GM12891 (cell line): ENCODE measurements at regions not wholly inside any gene's neighbourhood (a gene's known extent, or its start where the extent isn't known, plus 50 kb on each side); places are given as distances from the start of the nearest gene placed in this dataset.

Experiments used
- POLR2A ChIP-seq: IDR thresholded peaks from 2 replicates; pipeline ENCODE4 v1.6.1; 2011; ENCODE audit warnings: low read depth, low read length, control low read depth
- POLR2AphosphoS5 ChIP-seq: IDR thresholded peaks from 2 replicates; pipeline ENCODE4 v1.6.1; 2011; ENCODE audit warnings: low read depth, low read length, control low read depth
- SPI1 ChIP-seq: IDR thresholded peaks from 2 replicates; pipeline ENCODE4 v1.6.1; 2011; ENCODE audit warnings: low read depth, low read length, control low read depth
- TAF1 ChIP-seq: IDR thresholded peaks from 2 replicates; pipeline ENCODE4 v1.6.1; 2011; ENCODE audit warnings: low read depth, low read length, control low read depth

- TF ChIP-seq POLR2A (no peak), POLR2AphosphoS5 (no peak), TAF1 (no peak), SPI1 (no peak)
Observed at GRCh38 chr11:20235164-20235563, 74.9 kb upstream of the DBX1 start.
